Activated CD8-positive, alpha-beta memory T cell treated with anti-CD3 and anti-CD28 coated beads, Interleukin-2, amount 10 ng/mL, durations not matched to agents 7 days and 5 days (primary cell): ENCODE measurements at regions not wholly inside any gene's neighbourhood (a gene's known extent, or its start where the extent isn't known, plus 50 kb on each side); places are given as distances from the start of the nearest gene placed in this dataset.
"Not testable (repeated sequence)": the region's sequence is repeated elsewhere in the genome, so short reads cannot be mapped to it uniquely, and the experiment has no call there.

ENCODE experiments used
- ATAC-seq: fragments of 150-1000 bp; cut with Tn5 transposase; one replicate; pipeline ENCODE4 v1.10.0; 2021; ENCODE audit warnings: moderate library complexity
- CTCF ChIA-PET: fragments of 350-600 bp; sonication (Branson Sonifier 250); formaldehyde crosslinking; loops from one replicate; lab custom pipeline; 2021; ENCODE audit warnings: antibody characterized with exemption; lab: Charles Lee
- DNase-seq: peaks from one replicate; pipeline ENCODE4 v3.0.0-alpha.2; 2020
- H3K27ac Mint-ChIP-seq: one replicate; pipeline ENCODE4 v1.8.0; 2021; ENCODE audit warnings: mild to moderate bottlenecking, mixed read lengths
- H3K27me3 Mint-ChIP-seq: one replicate; pipeline ENCODE4 v1.8.0; 2021; ENCODE audit warnings: mixed read lengths
- H3K36me3 Mint-ChIP-seq: one replicate; pipeline ENCODE4 v1.8.0; 2021; ENCODE audit warnings: mild to moderate bottlenecking, mixed read lengths
- H3K4me1 Mint-ChIP-seq: one replicate; pipeline ENCODE4 v1.8.0; 2021; ENCODE audit warnings: mixed read lengths
- H3K4me3 Mint-ChIP-seq: one replicate; pipeline ENCODE4 v1.8.0; 2021; ENCODE audit warnings: mild to moderate bottlenecking, moderate library complexity, mixed read lengths
- H3K9me3 Mint-ChIP-seq: one replicate; pipeline ENCODE4 v1.8.0; 2022; ENCODE audit warnings: low read depth, mixed read lengths

- Mint-ChIP-seq H3K27me3 (no peaks in the 10 kb centered on the region), H3K36me3 (no peaks in the 10 kb centered on the region), H3K4me3 (no peak overlapping the region), H3K27ac (no peak overlapping the region), H3K4me1 (no peaks in the 10 kb centered on the region), H3K9me3 (peaks cover 2% of the 10 kb centered on the region)
- CTCF ChIA-PET = no interaction called here
- ATAC-seq (no peak), DNase-seq (no peak)
Measured at GRCh38 chr5:106392766-106393165, 1278.0 kb downstream of the EFNA5 start.

- H3K27ac Mint-ChIP-seq, H3K4me3 Mint-ChIP-seq, CTCF ChIA-PET, H3K27me3 Mint-ChIP-seq, DNase-seq, H3K4me1 Mint-ChIP-seq, ATAC-seq, H3K36me3 Mint-ChIP-seq, H3K9me3 Mint-ChIP-seq: not testable (repeated sequence)
Measured at GRCh38 chr5:106387767-106388166, 1283.0 kb downstream of the EFNA5 start.

- CTCF ChIA-PET = no interaction called here
- H3K4me3 Mint-ChIP-seq = no peak overlapping the region
- DNase-seq (no peak), ATAC-seq (no peak)
- no peaks in the 10 kb centered on the region for H3K27me3 Mint-ChIP-seq
- no peaks in the 10 kb centered on the region for H3K4me1 Mint-ChIP-seq
- H3K9me3 Mint-ChIP-seq = no peaks in the 10 kb centered on the region
- no peak overlapping the region for H3K27ac Mint-ChIP-seq
- no peaks in the 10 kb centered on the region for H3K36me3 Mint-ChIP-seq
Measured at GRCh38 chr5:106386287-106386686, 1284.5 kb downstream of the EFNA5 start.

GRCh38 chr5:106380736-106381135, 1290.0 kb downstream of the EFNA5 start:
- Mint-ChIP-seq H3K9me3 (peaks cover 2% of the 10 kb centered on the region), H3K27ac (no peak overlapping the region), H3K4me3 (no peak overlapping the region), H3K4me1 (no peaks in the 10 kb centered on the region), H3K36me3 (no peaks in the 10 kb centered on the region), H3K27me3 (no peaks in the 10 kb centered on the region)
- ATAC-seq (no peak), DNase-seq (no peak)
- CTCF ChIA-PET = no interaction called here

GRCh38 chr5:106376522-106376921, 1294.2 kb downstream of the EFNA5 start:
- Mint-ChIP-seq H3K36me3 (no peaks in the 10 kb centered on the region), H3K4me3 (no peak overlapping the region), H3K4me1 (no peaks in the 10 kb centered on the region), H3K27me3 (no peaks in the 10 kb centered on the region), H3K27ac (no peak overlapping the region), H3K9me3 (peaks cover 4% of the 10 kb centered on the region)
- CTCF ChIA-PET = no interaction called here
- DNase-seq (no peak), ATAC-seq (no peak)

GRCh38 chr5:106374956-106375355, 1295.8 kb downstream of the EFNA5 start:
- Mint-ChIP-seq H3K4me1 (no peaks in the 10 kb centered on the region), H3K9me3 (peaks cover 5% of the 10 kb centered on the region), H3K4me3 (no peak overlapping the region), H3K36me3 (no peaks in the 10 kb centered on the region), H3K27ac (no peak overlapping the region), H3K27me3 (no peaks in the 10 kb centered on the region)
- CTCF ChIA-PET = no interaction called here
- DNase-seq (no peak), ATAC-seq (no peak)

GRCh38 chr5:106368021-106368420, 1302.7 kb downstream of the EFNA5 start:
- no peaks in the 10 kb centered on the region for H3K27me3 Mint-ChIP-seq
- ATAC-seq (no peak), DNase-seq (no peak)
- no peaks in the 10 kb centered on the region for H3K36me3 Mint-ChIP-seq
- no peaks in the 10 kb centered on the region for H3K4me1 Mint-ChIP-seq
- H3K27ac Mint-ChIP-seq = no peak overlapping the region
- H3K4me3 Mint-ChIP-seq = no peak overlapping the region
- CTCF ChIA-PET = no interaction called here
- H3K9me3 Mint-ChIP-seq = peaks cover 5% of the 10 kb centered on the region

GRCh38 chr5:106367281-106367680, 1303.5 kb downstream of the EFNA5 start:
- Mint-ChIP-seq H3K4me3 (no peak overlapping the region), H3K27ac (no peak overlapping the region), H3K36me3 (no peaks in the 10 kb centered on the region), H3K27me3 (no peaks in the 10 kb centered on the region), H3K4me1 (no peaks in the 10 kb centered on the region), H3K9me3 (peaks cover 8% of the 10 kb centered on the region)
- ATAC-seq (no peak), DNase-seq (no peak)
- CTCF ChIA-PET = no interaction called here

- ATAC-seq = no peak
- H3K4me3 Mint-ChIP-seq = no peak overlapping the region
- no peak for DNase-seq
- no peak overlapping the region for H3K27ac Mint-ChIP-seq
- no peaks in the 10 kb centered on the region for H3K27me3 Mint-ChIP-seq
- peaks cover 6% of the 10 kb centered on the region for H3K9me3 Mint-ChIP-seq
- H3K36me3 Mint-ChIP-seq = no peaks in the 10 kb centered on the region
- CTCF ChIA-PET = no interaction called here
- no peaks in the 10 kb centered on the region for H3K4me1 Mint-ChIP-seq
Measured at GRCh38 chr5:106363578-106363977, 1307.2 kb downstream of the EFNA5 start.

GRCh38 chr5:106361905-106362304, 1308.8 kb downstream of the EFNA5 start:
- no peak for DNase-seq
- no peak overlapping the region for H3K4me3 Mint-ChIP-seq
- CTCF ChIA-PET = no interaction called here
- H3K4me1 Mint-ChIP-seq = no peaks in the 10 kb centered on the region
- no peak for ATAC-seq
- H3K27ac Mint-ChIP-seq = no peak overlapping the region
- no peaks in the 10 kb centered on the region for H3K27me3 Mint-ChIP-seq
- no peaks in the 10 kb centered on the region for H3K36me3 Mint-ChIP-seq
- H3K9me3 Mint-ChIP-seq = peaks cover 6% of the 10 kb centered on the region

GRCh38 chr5:106331415-106331814, 1339.3 kb downstream of the EFNA5 start:
- Mint-ChIP-seq H3K36me3 (no peaks in the 10 kb centered on the region), H3K27ac (no peak overlapping the region), H3K27me3 (no peaks in the 10 kb centered on the region), H3K4me3 (no peak overlapping the region), H3K4me1 (no peaks in the 10 kb centered on the region), H3K9me3 (peaks cover 3% of the 10 kb centered on the region)
- ATAC-seq = no peak
- CTCF ChIA-PET = no interaction called here
- no peak for DNase-seq

GRCh38 chr5:106324356-106324755, 1346.4 kb downstream of the EFNA5 start:
- no peaks in the 10 kb centered on the region for H3K36me3 Mint-ChIP-seq
- H3K4me3 Mint-ChIP-seq = no peak overlapping the region
- ATAC-seq (no peak), DNase-seq (no peak)
- no peaks in the 10 kb centered on the region for H3K4me1 Mint-ChIP-seq
- no peak overlapping the region for H3K27ac Mint-ChIP-seq
- H3K27me3 Mint-ChIP-seq = no peaks in the 10 kb centered on the region
- H3K9me3 Mint-ChIP-seq = peaks cover 6% of the 10 kb centered on the region
- CTCF ChIA-PET = no interaction called here

- no peak overlapping the region for H3K4me3 Mint-ChIP-seq
- DNase-seq (no peak), ATAC-seq (no peak)
- peaks cover 5% of the 10 kb centered on the region for H3K9me3 Mint-ChIP-seq
- H3K27ac Mint-ChIP-seq = no peak overlapping the region
- H3K4me1 Mint-ChIP-seq = no peaks in the 10 kb centered on the region
- H3K36me3 Mint-ChIP-seq = no peaks in the 10 kb centered on the region
- H3K27me3 Mint-ChIP-seq = no peaks in the 10 kb centered on the region
- CTCF ChIA-PET = no interaction called here
Measured at GRCh38 chr5:106321242-106321641, 1349.5 kb downstream of the EFNA5 start.

- ATAC-seq = no peak
- Mint-ChIP-seq H3K36me3 (no peaks in the 10 kb centered on the region), H3K9me3 (peaks cover 6% of the 10 kb centered on the region), H3K4me1 (no peaks in the 10 kb centered on the region), H3K27ac (no peak overlapping the region), H3K27me3 (no peaks in the 10 kb centered on the region), H3K4me3 (no peak overlapping the region)
- DNase-seq = no peak
- CTCF ChIA-PET = no interaction called here
Measured at GRCh38 chr5:106314221-106314824, 1356.4 kb downstream of the EFNA5 start.

GRCh38 chr5:106312360-106312759, 1358.4 kb downstream of the EFNA5 start:
- CTCF ChIA-PET = no interaction called here
- DNase-seq (no peak), ATAC-seq (no peak)
- Mint-ChIP-seq H3K27me3 (no peaks in the 10 kb centered on the region), H3K4me3 (no peak overlapping the region), H3K36me3 (no peaks in the 10 kb centered on the region), H3K27ac (no peak overlapping the region), H3K4me1 (no peaks in the 10 kb centered on the region), H3K9me3 (peaks cover 6% of the 10 kb centered on the region)
